ENCODE measurements at regions not wholly inside any gene's neighbourhood (a gene's known extent, or its start where the extent isn't known, plus 50 kb on each side); places are given as distances from the start of the nearest gene placed in this dataset.

DNA sequence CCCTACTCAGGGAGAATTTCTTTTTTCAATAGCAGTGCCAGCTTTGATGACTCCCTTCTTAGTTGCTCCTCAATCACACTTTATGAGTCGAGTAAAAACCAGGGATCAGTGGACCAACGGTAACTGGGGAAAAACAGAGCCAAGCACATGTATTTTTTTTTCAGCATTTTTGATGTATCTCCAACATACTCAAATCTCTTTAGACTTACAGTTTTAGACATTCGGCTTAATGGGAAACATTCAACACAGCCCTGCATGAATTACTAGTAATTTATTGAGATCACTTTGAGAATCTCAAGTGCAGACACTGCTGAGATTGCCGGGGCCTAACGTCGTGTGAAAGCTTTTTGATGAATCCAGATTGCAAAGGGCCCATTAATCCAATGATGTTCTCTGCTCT is 306.7 kb downstream of the NUAK1 start:
- DNase-seq: no peak
- TF ChIP-seq, protein P1, sequence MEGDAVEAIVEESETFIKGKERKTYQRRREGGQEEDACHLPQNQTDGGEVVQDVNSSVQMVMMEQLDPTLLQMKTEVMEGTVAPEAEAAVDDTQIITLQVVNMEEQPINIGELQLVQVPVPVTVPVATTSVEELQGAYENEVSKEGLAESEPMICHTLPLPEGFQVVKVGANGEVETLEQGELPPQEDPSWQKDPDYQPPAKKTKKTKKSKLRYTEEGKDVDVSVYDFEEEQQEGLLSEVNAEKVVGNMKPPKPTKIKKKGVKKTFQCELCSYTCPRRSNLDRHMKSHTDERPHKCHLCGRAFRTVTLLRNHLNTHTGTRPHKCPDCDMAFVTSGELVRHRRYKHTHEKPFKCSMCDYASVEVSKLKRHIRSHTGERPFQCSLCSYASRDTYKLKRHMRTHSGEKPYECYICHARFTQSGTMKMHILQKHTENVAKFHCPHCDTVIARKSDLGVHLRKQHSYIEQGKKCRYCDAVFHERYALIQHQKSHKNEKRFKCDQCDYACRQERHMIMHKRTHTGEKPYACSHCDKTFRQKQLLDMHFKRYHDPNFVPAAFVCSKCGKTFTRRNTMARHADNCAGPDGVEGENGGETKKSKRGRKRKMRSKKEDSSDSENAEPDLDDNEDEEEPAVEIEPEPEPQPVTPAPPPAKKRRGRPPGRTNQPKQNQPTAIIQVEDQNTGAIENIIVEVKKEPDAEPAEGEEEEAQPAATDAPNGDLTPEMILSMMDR (IDR thresholded peaks at IDR 0.05; ENCODE audit: low read depth, low read length): no peak
- Histone ChIP-seq H3K36me3 (no peaks in the 10 kb centered on the region), H3K4me3 (ENCODE audit: low read depth, low read length) (no peak overlapping the region), H3K27me3 (ENCODE audit: insufficient read depth, low read depth, severe bottlenecking) (no peaks in the 10 kb centered on the region), H3K27ac (no peak overlapping the region), H3K9me3 (ENCODE audit: severe bottlenecking) (no peaks in the 10 kb centered on the region)

DNA sequence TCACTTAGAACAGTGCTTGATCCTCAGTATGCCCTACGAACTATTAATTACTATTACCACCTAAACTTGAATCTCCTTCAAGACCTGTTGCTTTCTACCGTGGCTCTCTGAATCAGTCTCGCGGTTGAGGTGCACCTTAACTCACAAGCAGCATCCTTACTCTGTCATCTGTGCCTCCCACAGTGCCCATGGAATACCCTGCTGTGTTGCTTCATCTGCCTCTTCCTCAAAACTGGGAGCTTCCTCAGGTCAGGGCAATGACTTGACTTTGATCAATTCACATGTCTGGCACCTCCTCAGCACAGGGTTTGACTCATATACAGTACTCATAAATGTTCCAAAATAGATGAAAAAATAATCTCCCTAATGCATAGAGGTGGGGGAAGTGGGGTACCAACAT is 305.9 kb downstream of the NUAK1 start:
- no peak for DNase-seq
- no peaks in the 10 kb centered on the region for H3K27me3 ChIP-seq (ENCODE audit: insufficient read depth, low read depth, severe bottlenecking)
- H3K36me3 ChIP-seq: no peaks in the 10 kb centered on the region
- no peak overlapping the region for H3K27ac ChIP-seq
- no peak overlapping the region for H3K4me3 ChIP-seq (ENCODE audit: low read depth, low read length)
- TF ChIP-seq, protein P1 (IDR thresholded peaks at IDR 0.05; ENCODE audit: low read depth, low read length): no peak
- H3K9me3 ChIP-seq (ENCODE audit: severe bottlenecking): no peaks in the 10 kb centered on the region

DNA sequence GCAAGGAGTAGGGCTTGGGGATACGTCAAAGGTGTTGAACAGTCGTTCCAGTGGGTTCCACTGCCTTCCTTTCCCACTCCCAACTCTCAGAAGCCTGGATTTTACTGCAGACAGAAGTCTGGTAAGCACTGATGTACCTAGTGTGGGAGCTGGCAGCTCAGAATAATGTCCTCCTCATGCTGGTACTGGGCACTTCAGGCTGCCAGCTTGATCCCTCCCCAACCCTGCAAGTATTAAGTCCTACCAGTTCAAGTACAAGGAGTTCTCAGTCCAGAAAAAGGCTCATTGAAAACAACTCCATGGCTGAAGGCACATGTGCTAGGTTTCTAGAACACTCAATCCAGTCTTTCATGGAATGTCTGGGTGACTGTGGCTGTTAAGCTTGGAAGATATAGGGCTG is 304.3 kb downstream of the NUAK1 start:
- Histone ChIP-seq H3K27ac (no peak overlapping the region), H3K4me3 (ENCODE audit: low read depth, low read length) (no peak overlapping the region), H3K27me3 (ENCODE audit: insufficient read depth, low read depth, severe bottlenecking) (no peaks in the 10 kb centered on the region), H3K9me3 (ENCODE audit: severe bottlenecking) (no peaks in the 10 kb centered on the region), H3K36me3 (no peaks in the 10 kb centered on the region)
- no peak for DNase-seq
- TF ChIP-seq, protein P1 (IDR thresholded peaks at IDR 0.05; ENCODE audit: low read depth, low read length): no peak

DNA sequence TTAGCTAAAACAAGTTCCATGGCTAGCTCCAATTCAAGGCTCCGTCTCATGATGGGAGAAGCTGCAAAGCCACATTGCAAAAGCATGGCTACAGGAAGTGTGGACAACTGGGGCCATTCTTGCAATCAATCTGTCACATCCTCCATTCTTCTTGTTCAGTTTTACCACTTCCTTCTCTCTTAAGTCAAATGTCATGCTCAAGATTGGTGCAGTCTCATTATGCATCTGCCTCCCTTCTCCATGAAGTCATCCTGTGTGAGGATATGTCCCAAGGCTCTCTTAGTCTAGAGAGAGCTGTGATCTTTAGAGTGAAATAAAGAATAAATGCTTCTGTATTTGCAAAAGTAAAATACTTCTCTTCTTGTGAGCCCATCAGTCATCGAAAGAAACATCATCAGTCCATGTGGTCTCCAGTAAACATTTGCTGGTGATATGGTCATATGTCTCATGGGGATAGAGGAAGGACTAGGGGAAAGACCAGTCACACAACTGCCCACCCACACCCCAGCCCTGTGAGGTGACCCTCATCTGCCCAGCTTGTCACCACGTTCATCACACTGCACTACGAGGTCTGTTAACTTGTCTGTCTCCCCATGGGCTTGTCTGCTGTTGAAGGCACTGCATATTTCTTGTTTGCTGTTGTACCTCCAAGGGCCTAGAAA is 303.0 kb downstream of the NUAK1 start:
- no peak overlapping the region for H3K27ac ChIP-seq
- H3K36me3 ChIP-seq: no peaks in the 10 kb centered on the region
- no peaks in the 10 kb centered on the region for H3K27me3 ChIP-seq (ENCODE audit: insufficient read depth, low read depth, severe bottlenecking)
- H3K9me3 ChIP-seq (ENCODE audit: severe bottlenecking): no peaks in the 10 kb centered on the region
- no peak overlapping the region for H3K4me3 ChIP-seq (ENCODE audit: low read depth, low read length)
- DNase-seq: no peak
- TF ChIP-seq, protein P1 (IDR thresholded peaks at IDR 0.05; ENCODE audit: low read depth, low read length): no peak

DNA sequence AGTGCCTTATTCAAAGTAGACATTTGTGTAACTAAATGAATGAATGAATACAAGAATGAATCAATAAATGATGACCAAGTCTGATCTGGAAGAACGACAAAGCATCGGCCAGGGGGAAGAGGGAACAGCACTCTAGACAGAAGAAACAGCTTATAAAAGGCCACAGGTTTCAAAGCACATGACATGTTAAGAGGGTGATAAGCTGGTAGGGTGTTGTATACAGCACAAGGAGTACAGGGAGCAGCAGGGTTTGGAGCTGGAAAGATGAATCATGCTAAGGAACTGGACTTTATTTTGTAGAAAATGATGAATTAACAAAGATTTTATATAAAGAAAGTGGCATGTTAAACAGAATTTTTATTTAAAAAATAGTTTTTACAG is 302.5 kb downstream of the NUAK1 start:
- Histone ChIP-seq H3K36me3 (no peaks in the 10 kb centered on the region), H3K4me3 (ENCODE audit: low read depth, low read length) (no peak overlapping the region), H3K27ac (no peak overlapping the region), H3K9me3 (ENCODE audit: severe bottlenecking) (no peaks in the 10 kb centered on the region), H3K27me3 (ENCODE audit: insufficient read depth, low read depth, severe bottlenecking) (no peaks in the 10 kb centered on the region)
- TF ChIP-seq, protein P1 (IDR thresholded peaks at IDR 0.05; ENCODE audit: low read depth, low read length): no peak
- DNase-seq: no peak

DNA sequence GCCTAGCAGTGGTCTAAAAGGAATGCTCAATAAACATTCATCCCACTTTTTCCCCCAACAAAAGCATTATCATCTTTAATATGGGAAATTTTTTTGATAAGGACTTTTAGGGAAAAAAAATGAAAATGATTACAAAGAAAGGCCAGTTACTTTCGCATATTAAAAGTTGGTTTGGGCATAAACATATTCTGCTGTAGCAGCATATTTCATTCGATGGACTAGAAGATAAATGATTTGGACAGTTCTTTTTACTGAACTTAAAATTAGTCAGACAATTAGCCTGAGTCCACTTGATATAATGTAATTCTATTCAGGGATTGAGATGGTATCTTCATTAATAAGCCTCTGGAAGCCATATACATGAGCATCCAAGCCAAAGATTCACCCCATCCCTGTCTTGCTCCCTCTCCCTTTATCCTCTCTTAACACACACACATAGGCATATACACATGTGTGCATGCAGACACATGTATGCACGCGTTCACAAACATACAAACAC is 299.1 kb downstream of the NUAK1 start:
- H3K9me3 ChIP-seq (ENCODE audit: severe bottlenecking): no peaks in the 10 kb centered on the region
- no peak overlapping the region for H3K4me3 ChIP-seq (ENCODE audit: low read depth, low read length)
- TF ChIP-seq, protein P1 (IDR thresholded peaks at IDR 0.05; ENCODE audit: low read depth, low read length): no peak
- H3K36me3 ChIP-seq: no peaks in the 10 kb centered on the region
- no peak for DNase-seq
- no peak overlapping the region for H3K27ac ChIP-seq
- H3K27me3 ChIP-seq (ENCODE audit: insufficient read depth, low read depth, severe bottlenecking): no peaks in the 10 kb centered on the region

Data from WERI-Rb-1 (cell line).